DOHH2 (cell line): ENCODE measurements at regions not wholly inside any gene's neighbourhood (a gene's known extent, or its start where the extent isn't known, plus 50 kb on each side); places are given as distances from the start of the nearest gene placed in this dataset.

Source experiments
- H3F3A ChIP-seq: fragments of 200-600 bp; sonication (generic), shearing (Covaris generic); 2 replicates; pipeline ENCODE4 v1.6.0; 2016; ENCODE audit warnings: antibody characterized with exemption, mild to moderate bottlenecking; ENCODE audit not compliant: control insufficient read depth, insufficient read depth
- H3K27ac ChIP-seq: fragments of 200-600 bp; sonication (generic); 2 replicates; pipeline ENCODE4 v1.5.1; 2014; ENCODE audit warnings: low read depth, mild to moderate bottlenecking, low read length, moderate library complexity
- H3K27me3 ChIP-seq: fragments of 200-600 bp; sonication (generic); 2 replicates; pipeline ENCODE4 v1.6.1; 2014; ENCODE audit warnings: mild to moderate bottlenecking, low read length, mixed read lengths; ENCODE audit not compliant: control insufficient read depth
- H3K36me3 ChIP-seq: fragments of 200-600 bp; sonication (generic); 2 replicates; pipeline ENCODE4 v1.6.1; 2014; ENCODE audit warnings: mild to moderate bottlenecking, low read length, moderate library complexity, mixed read lengths; ENCODE audit not compliant: control insufficient read depth
- H3K4me1 ChIP-seq: fragments of 200-600 bp; sonication (generic); 2 replicates; pipeline ENCODE4 v1.6.1; 2014; ENCODE audit warnings: mild to moderate bottlenecking, low read length, mixed read lengths; ENCODE audit not compliant: control insufficient read depth
- H3K4me2 ChIP-seq: fragments of 200-600 bp; sonication (generic); 2 replicates; pipeline ENCODE4 v1.6.0; 2014; ENCODE audit warnings: mild to moderate bottlenecking, low read length, moderate library complexity
- H3K4me3 ChIP-seq: fragments of 200-600 bp; sonication (generic); 2 replicates; pipeline ENCODE4 v1.5.1; 2014; ENCODE audit warnings: mild to moderate bottlenecking, low read length, mixed read lengths
- H3K79me2 ChIP-seq: fragments of 200-600 bp; sonication (generic); 2 replicates; pipeline ENCODE4 v1.6.1; 2014; ENCODE audit warnings: mild to moderate bottlenecking, low read length, mixed read lengths; ENCODE audit not compliant: control insufficient read depth
- H3K9me2 ChIP-seq: fragments of 200-600 bp; sonication (generic); replicated peaks from 2 replicates; pipeline ENCODE4 v1.6.1; 2014; ENCODE audit warnings: mild to moderate bottlenecking, low read length, mixed read lengths; ENCODE audit not compliant: control insufficient read depth
- H3K9me3 ChIP-seq: fragments of 200-600 bp; sonication (generic); 2 replicates; pipeline ENCODE4 v1.6.1; 2014; ENCODE audit warnings: antibody characterized with exemption, low read length, mixed read lengths; ENCODE audit not compliant: control insufficient read depth, insufficient read depth
- H4K20me1 ChIP-seq: fragments of 200-600 bp; sonication (generic); 2 replicates; pipeline ENCODE4 v1.6.0; 2014; ENCODE audit warnings: low read depth, mild to moderate bottlenecking, antibody characterized with exemption, low read length, moderate library complexity; ENCODE audit not compliant: control insufficient read depth, insufficient read depth
- CTCF ChIP-seq: fragments of 200-600 bp; sonication (generic); IDR thresholded peaks from one replicate; pipeline ENCODE4 v1.5.1; 2014; ENCODE audit warnings: antibody characterized with exemption, mild to moderate bottlenecking, low read depth, low read length; ENCODE audit not compliant: poor library complexity, severe bottlenecking
- EZH2phosphoT487 ChIP-seq: fragments of 200-600 bp; sonication (generic); IDR thresholded peaks from 2 replicates; pipeline ENCODE4 v1.6.1; 2017; ENCODE audit warnings: borderline replicate concordance, mild to moderate bottlenecking, antibody characterized with exemption, low read length, moderate library complexity, mixed read lengths

- no peaks in the 10 kb centered on the region for H3K4me1 ChIP-seq
- no peak overlapping the region for H3K4me2 ChIP-seq
- H3K27me3 ChIP-seq, result no peaks in the 10 kb centered on the region
- H3K9me2 ChIP-seq, result no peaks in the 10 kb centered on the region
- no peak overlapping the region for H3K4me3 ChIP-seq
- no peaks in the 10 kb centered on the region for H4K20me1 ChIP-seq
- H3K27ac ChIP-seq, result no peak overlapping the region
- no peaks in the 10 kb centered on the region for H3K9me3 ChIP-seq
- H3K36me3 ChIP-seq, result no peaks in the 10 kb centered on the region
- H3K79me2 ChIP-seq, result no peaks in the 10 kb centered on the region
- H3F3A ChIP-seq, result no peaks in the 10 kb centered on the region
- TF ChIP-seq EZH2phosphoT487 (no peak), CTCF (no peak)
Measured at GRCh38 chr12:107525719-107526554, 159.7 kb upstream of the PWP1 start.

GRCh38 chr12:107526555-107527180 lies 158.9 kb upstream of the PWP1 start:
- H3K79me2 ChIP-seq, result no peaks in the 10 kb centered on the region
- TF ChIP-seq EZH2phosphoT487, result no peak
- H3K9me2 ChIP-seq, result no peaks in the 10 kb centered on the region
- no peaks in the 10 kb centered on the region for H4K20me1 ChIP-seq
- H3K27me3 ChIP-seq, result no peaks in the 10 kb centered on the region
- H3K36me3 ChIP-seq, result no peaks in the 10 kb centered on the region
- H3K4me2 ChIP-seq, result no peak overlapping the region
- H3K4me1 ChIP-seq, result no peaks in the 10 kb centered on the region
- no peak overlapping the region for H3K27ac ChIP-seq
- no peaks in the 10 kb centered on the region for H3F3A ChIP-seq
- no peak overlapping the region for H3K4me3 ChIP-seq
- H3K9me3 ChIP-seq, result no peaks in the 10 kb centered on the region

- TF ChIP-seq EZH2phosphoT487 (no peak), CTCF (no peak)
- Histone ChIP-seq H3F3A (no peaks in the 10 kb centered on the region), H3K4me2 (no peak overlapping the region), H3K27me3 (0 out of 2 replicates have a peak, but pooled peaks cover 3% of the 10 kb centered on the region), H4K20me1 (no peaks in the 10 kb centered on the region), H3K4me1 (no peaks in the 10 kb centered on the region), H3K9me2 (no peaks in the 10 kb centered on the region), H3K4me3 (no peak overlapping the region), H3K9me3 (no peaks in the 10 kb centered on the region), H3K27ac (no peak overlapping the region), H3K79me2 (no peaks in the 10 kb centered on the region), H3K36me3 (no peaks in the 10 kb centered on the region)
Measured at GRCh38 chr12:107528731-107529365, 156.8 kb upstream of the PWP1 start.
